ENCODE measurements at regions not wholly inside any gene's neighbourhood (a gene's known extent, or its start where the extent isn't known, plus 50 kb on each side); places are given as distances from the start of the nearest gene placed in this dataset.
A peak's percentile ranks its signal among the peaks of the same experiment; 100 is the strongest.

DNA sequence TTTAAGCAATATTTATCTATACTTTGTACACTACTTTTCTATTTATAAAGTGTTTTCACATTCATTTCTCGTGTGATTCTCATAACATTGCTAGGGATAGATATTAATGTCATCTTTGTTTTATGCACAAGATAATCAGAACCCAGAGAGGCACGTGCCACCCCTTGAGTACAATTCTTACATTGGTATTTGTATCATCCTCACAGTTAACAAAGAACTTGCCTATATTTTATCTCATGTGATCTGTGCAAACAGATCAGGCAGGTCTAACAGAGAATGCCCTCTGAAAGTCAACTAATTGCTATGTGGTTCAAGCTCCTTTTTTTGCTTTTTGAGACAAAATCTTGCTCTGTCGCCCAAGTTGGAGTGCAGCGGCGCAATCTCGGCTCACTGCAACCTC, 604.5 kb downstream of the LMO4 start:
- WGBS, 2 experiments (ENCODE audit: insufficient coverage in 2 of 2): 83 to 92% methylated on average over 1 to 4 of the region's 6 CpGs
- Histone ChIP-seq H3K4me3 (ENCODE audit: extremely low read depth, insufficient read depth, low read length, poor library complexity, severe bottlenecking) (no peak overlapping the region), H3K4me1 (ENCODE audit: control insufficient read depth, insufficient read depth, low read length, poor library complexity, severe bottlenecking) (no peaks in the 10 kb centered on the region), H3K36me3 (ENCODE audit: control insufficient read depth, insufficient read depth, low read length) (no peaks in the 10 kb centered on the region), H3K9me3 (ENCODE audit: control insufficient read depth, low read length) (no peaks in the 10 kb centered on the region), H3K27ac (ENCODE audit: low read depth, low read length, severe bottlenecking) (no peak overlapping the region)

DNA sequence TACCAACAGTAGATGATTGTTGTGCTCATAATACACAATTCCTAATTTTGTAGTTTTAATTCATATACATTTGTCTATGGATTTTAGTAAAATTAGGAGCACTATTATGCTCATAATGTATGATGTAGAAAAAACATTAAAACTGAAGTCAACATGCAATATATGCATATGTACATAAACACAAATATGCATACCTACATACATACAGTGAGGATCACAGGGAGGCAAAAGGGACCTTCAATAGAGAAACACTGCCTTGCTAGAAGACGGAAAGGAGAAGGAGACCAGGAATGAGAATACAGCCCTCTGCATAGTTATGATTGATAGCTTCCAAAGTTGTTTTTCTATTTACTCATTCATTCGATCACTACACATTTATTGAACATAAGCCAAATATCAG, 606.5 kb downstream of the LMO4 start:
- Histone ChIP-seq H3K9me3 (ENCODE audit: control insufficient read depth, low read length) (no peaks in the 10 kb centered on the region), H3K4me1 (ENCODE audit: control insufficient read depth, insufficient read depth, low read length, poor library complexity, severe bottlenecking) (no peaks in the 10 kb centered on the region), H3K36me3 (ENCODE audit: control insufficient read depth, insufficient read depth, low read length) (no peaks in the 10 kb centered on the region), H3K27ac (ENCODE audit: low read depth, low read length, severe bottlenecking) (no peak overlapping the region), H3K4me3 (ENCODE audit: extremely low read depth, insufficient read depth, low read length, poor library complexity, severe bottlenecking) (no peak overlapping the region)
- 50% methylated on average over 1 of the region's 2 CpGs; no CpG with 5 or more reads in 1 of the 2 experiments for WGBS, 2 experiments (ENCODE audit: insufficient coverage in 2 of 2)

DNA sequence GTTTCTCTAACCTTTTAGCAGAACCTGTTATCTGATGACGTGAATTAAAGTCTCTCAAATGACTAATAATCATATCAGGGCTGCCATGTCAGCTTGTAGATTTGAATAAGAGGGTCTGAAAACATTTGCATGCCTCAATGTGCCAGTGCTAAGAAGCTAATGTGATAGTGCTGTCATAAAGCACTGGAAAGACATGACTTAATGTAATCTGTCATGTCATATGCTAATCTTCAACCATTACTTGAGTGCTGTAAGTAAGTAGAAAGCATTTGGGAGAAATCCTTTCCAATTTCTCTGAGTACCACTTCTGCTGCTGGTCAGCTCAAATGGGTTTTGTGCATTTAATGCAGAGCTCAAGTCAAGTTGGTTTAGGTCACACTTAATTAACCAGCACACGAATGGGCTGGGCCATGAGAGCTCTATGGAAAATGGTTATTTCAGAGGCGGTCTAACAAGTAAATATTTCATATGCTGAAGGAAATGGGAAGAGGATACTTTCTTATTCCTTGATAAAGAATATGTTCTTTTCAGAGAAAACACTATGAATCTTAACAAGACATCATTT, 609.2 kb downstream of the LMO4 start:
- no peaks in the 10 kb centered on the region for H3K9me3 ChIP-seq (ENCODE audit: control insufficient read depth, low read length)
- no peaks in the 10 kb centered on the region for H3K4me1 ChIP-seq (ENCODE audit: control insufficient read depth, insufficient read depth, low read length, poor library complexity, severe bottlenecking)
- H3K36me3 ChIP-seq (ENCODE audit: control insufficient read depth, insufficient read depth, low read length): no peaks in the 10 kb centered on the region
- WGBS, 2 experiments (ENCODE audit: insufficient coverage in 2 of 2): 53% methylated on average over 2 of the region's 3 CpGs; no CpG with 5 or more reads in 1 of the 2 experiments
- no peak overlapping the region for H3K27ac ChIP-seq (ENCODE audit: low read depth, low read length, severe bottlenecking)
- no peak overlapping the region for H3K4me3 ChIP-seq (ENCODE audit: extremely low read depth, insufficient read depth, low read length, poor library complexity, severe bottlenecking)

DNA sequence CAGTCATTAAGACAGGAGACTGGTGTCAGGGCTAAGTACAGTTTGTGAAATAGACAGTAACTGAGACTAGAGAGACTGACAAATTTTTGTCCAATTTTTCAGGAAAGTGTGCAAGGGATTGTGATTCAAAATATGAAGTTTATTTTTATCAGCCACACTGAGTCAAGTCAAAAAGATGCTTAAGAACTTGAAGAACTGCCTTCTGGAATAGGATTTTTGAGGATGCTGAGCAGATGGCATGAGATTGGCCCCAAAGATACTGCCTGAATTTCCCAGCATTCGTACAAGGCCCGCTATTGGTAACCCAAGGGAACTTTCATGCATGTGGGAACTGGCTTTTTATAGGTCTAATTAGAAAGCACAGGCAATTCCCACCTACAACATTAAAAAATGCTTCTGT, 610.0 kb downstream of the LMO4 start:
- Histone ChIP-seq H3K27ac (ENCODE audit: low read depth, low read length, severe bottlenecking) (no peak overlapping the region), H3K9me3 (ENCODE audit: control insufficient read depth, low read length) (no peaks in the 10 kb centered on the region), H3K4me3 (ENCODE audit: extremely low read depth, insufficient read depth, low read length, poor library complexity, severe bottlenecking) (no peak overlapping the region), H3K4me1 (ENCODE audit: control insufficient read depth, insufficient read depth, low read length, poor library complexity, severe bottlenecking) (no peaks in the 10 kb centered on the region), H3K36me3 (ENCODE audit: control insufficient read depth, insufficient read depth, low read length) (no peaks in the 10 kb centered on the region)
- WGBS, 2 experiments (ENCODE audit: insufficient coverage in 2 of 2): 60% methylated on average over 1 of the region's 2 CpGs; no CpG with 5 or more reads in 1 of the 2 experiments

GRCh38 chr1:87939444-87939843, 610.8 kb downstream of the LMO4 start:
- no peaks in the 10 kb centered on the region for H3K9me3 ChIP-seq (ENCODE audit: control insufficient read depth, low read length)
- 90 to 95% methylated on average over 2 of the region's 2 CpGs for WGBS, 2 experiments (ENCODE audit: insufficient coverage in 2 of 2)
- H3K4me3 ChIP-seq (ENCODE audit: extremely low read depth, insufficient read depth, low read length, poor library complexity, severe bottlenecking): no peak overlapping the region
- H3K4me1 ChIP-seq (ENCODE audit: control insufficient read depth, insufficient read depth, low read length, poor library complexity, severe bottlenecking): no peaks in the 10 kb centered on the region
- H3K27ac ChIP-seq (ENCODE audit: low read depth, low read length, severe bottlenecking): no peak overlapping the region
- no peaks in the 10 kb centered on the region for H3K36me3 ChIP-seq (ENCODE audit: control insufficient read depth, insufficient read depth, low read length)

- WGBS, 2 experiments (ENCODE audit: insufficient coverage in 2 of 2): 79 to 100% methylated on average over 2 to 3 of the region's 4 CpGs
- no peak overlapping the region for H3K4me3 ChIP-seq (ENCODE audit: extremely low read depth, insufficient read depth, low read length, poor library complexity, severe bottlenecking)
- no peaks in the 10 kb centered on the region for H3K36me3 ChIP-seq (ENCODE audit: control insufficient read depth, insufficient read depth, low read length)
These were observed 611.7 kb downstream of the LMO4 start for GRCh38 chr1:87940421-87940820.

GRCh38 chr1:87941337-87941946, 612.8 kb downstream of the LMO4 start:
- no peak overlapping the region for H3K27ac ChIP-seq (ENCODE audit: low read depth, low read length, severe bottlenecking)
- no peak overlapping the region for H3K4me3 ChIP-seq (ENCODE audit: extremely low read depth, insufficient read depth, low read length, poor library complexity, severe bottlenecking)
- H3K36me3 ChIP-seq (ENCODE audit: control insufficient read depth, insufficient read depth, low read length): no peaks in the 10 kb centered on the region
- H3K4me1 ChIP-seq (ENCODE audit: control insufficient read depth, insufficient read depth, low read length, poor library complexity, severe bottlenecking): no peaks in the 10 kb centered on the region
- no peaks in the 10 kb centered on the region for H3K9me3 ChIP-seq (ENCODE audit: control insufficient read depth, low read length)
- 0 to 13% methylated on average over 1 of the region's 1 CpG for WGBS, 2 experiments (ENCODE audit: insufficient coverage in 2 of 2)

More at GRCh38 chr1:87940421-87940820, 611.7 kb downstream of the LMO4 start:
- Histone ChIP-seq H3K4me1 (ENCODE audit: control insufficient read depth, insufficient read depth, low read length, poor library complexity, severe bottlenecking) (no peaks in the 10 kb centered on the region), H3K27ac (ENCODE audit: low read depth, low read length, severe bottlenecking) (no peak overlapping the region), H3K9me3 (ENCODE audit: control insufficient read depth, low read length) (no peaks in the 10 kb centered on the region)

DNA sequence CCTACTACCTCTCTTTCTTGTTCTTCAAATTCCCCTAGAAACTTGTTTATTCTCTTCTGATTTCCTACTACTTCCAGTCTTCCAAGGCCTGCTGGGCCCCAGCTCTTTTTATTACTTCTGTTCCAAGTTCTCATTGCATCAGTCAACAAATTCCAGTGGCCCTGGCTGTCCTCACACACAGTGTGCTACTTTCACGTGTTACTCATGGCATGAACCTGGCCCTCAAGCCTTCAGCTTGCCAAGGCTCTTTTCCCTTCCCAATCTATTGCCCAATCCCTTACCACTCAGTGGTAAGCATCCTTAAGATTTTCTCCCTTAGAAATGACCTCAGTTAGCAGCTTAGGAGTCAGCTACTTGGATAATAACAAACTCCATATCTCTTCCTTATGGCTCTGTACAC, 613.5 kb downstream of the LMO4 start:
- Histone ChIP-seq H3K4me1 (ENCODE audit: control insufficient read depth, insufficient read depth, low read length, poor library complexity, severe bottlenecking) (no peaks in the 10 kb centered on the region), H3K9me3 (ENCODE audit: control insufficient read depth, low read length) (no peaks in the 10 kb centered on the region), H3K4me3 (ENCODE audit: extremely low read depth, insufficient read depth, low read length, poor library complexity, severe bottlenecking) (no peak overlapping the region), H3K36me3 (ENCODE audit: control insufficient read depth, insufficient read depth, low read length) (no peaks in the 10 kb centered on the region), H3K27ac (ENCODE audit: low read depth, low read length, severe bottlenecking) (no peak overlapping the region)
- 44 to 80% methylated on average over 1 of the region's 1 CpG for WGBS, 2 experiments (ENCODE audit: insufficient coverage in 2 of 2)

DNA sequence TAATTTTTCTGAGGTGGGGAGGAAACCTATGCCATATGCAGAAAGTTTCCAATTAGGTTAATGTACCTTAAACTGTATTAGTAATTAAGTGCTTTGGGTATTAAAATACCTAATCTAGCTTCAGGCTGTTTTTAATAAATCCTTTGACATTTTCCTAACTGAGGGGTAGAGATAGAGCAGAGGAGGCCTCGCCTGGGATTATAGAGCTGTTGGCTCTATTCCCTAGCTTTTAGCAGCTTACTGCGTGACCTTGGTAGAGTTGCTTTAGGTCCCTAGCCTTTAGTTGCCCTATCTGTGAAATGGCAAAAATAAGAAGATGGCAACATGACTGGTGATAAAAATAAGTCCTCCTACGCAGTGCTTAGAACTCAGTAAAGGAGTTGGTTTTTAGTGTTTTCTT, 621.0 kb downstream of the LMO4 start:
- Histone ChIP-seq H3K4me3 (ENCODE audit: extremely low read depth, insufficient read depth, low read length, poor library complexity, severe bottlenecking) (no peak overlapping the region), H3K4me1 (ENCODE audit: control insufficient read depth, insufficient read depth, low read length, poor library complexity, severe bottlenecking) (peaks cover 5% of the 10 kb centered on the region), H3K36me3 (ENCODE audit: control insufficient read depth, insufficient read depth, low read length) (no peaks in the 10 kb centered on the region), H3K27ac (ENCODE audit: low read depth, low read length, severe bottlenecking) (no peak overlapping the region), H3K9me3 (ENCODE audit: control insufficient read depth, low read length) (no peaks in the 10 kb centered on the region)
- WGBS, 2 experiments (ENCODE audit: insufficient coverage in 2 of 2): 57 to 100% methylated on average over 1 to 2 of the region's 3 CpGs

DNA sequence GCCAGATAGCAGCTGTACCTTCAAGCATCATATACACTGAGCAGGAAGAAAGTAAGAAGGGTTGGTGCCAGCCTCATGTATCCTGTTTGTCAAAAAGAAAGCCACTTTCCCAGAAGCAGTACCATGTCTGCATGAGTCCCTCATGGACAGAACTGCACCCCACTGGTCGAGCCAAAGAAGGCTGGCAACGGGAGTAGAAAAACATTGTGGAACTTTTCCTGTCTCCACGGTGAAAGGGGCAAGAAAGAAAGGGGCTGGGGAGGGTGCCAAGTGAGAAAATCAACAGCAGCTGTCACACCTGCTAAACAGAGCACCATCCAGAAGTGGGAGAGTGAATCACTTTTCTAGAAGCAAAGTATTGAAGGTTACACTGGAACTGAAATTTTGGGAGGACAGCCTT, 621.7 kb downstream of the LMO4 start:
- H3K36me3 ChIP-seq (ENCODE audit: control insufficient read depth, insufficient read depth, low read length): no peaks in the 10 kb centered on the region
- no peaks in the 10 kb centered on the region for H3K9me3 ChIP-seq (ENCODE audit: control insufficient read depth, low read length)
- H3K27ac ChIP-seq (ENCODE audit: low read depth, low read length, severe bottlenecking): no peak overlapping the region
- H3K4me3 ChIP-seq (ENCODE audit: extremely low read depth, insufficient read depth, low read length, poor library complexity, severe bottlenecking): no peak overlapping the region
- H3K4me1 ChIP-seq (ENCODE audit: control insufficient read depth, insufficient read depth, low read length, poor library complexity, severe bottlenecking): peaks cover 9% of the 10 kb centered on the region
- WGBS, 2 experiments (ENCODE audit: insufficient coverage in 2 of 2): 81 to 84% methylated on average over 3 of the region's 3 CpGs

GRCh38 chr1:87951409-87951808, 622.7 kb downstream of the LMO4 start:
- no peaks in the 10 kb centered on the region for H3K36me3 ChIP-seq (ENCODE audit: control insufficient read depth, insufficient read depth, low read length)
- H3K9me3 ChIP-seq (ENCODE audit: control insufficient read depth, low read length): no peaks in the 10 kb centered on the region
- 70 to 88% methylated on average over 1 to 2 of the region's 2 CpGs for WGBS, 2 experiments (ENCODE audit: insufficient coverage in 2 of 2)
- H3K4me3 ChIP-seq (ENCODE audit: extremely low read depth, insufficient read depth, low read length, poor library complexity, severe bottlenecking): no peak overlapping the region
- H3K27ac ChIP-seq (ENCODE audit: low read depth, low read length, severe bottlenecking): peak overlapping the region; percentile 57
- peaks cover 14% of the 10 kb centered on the region for H3K4me1 ChIP-seq (ENCODE audit: control insufficient read depth, insufficient read depth, low read length, poor library complexity, severe bottlenecking)

Data from mesodermal cell (in vitro differentiated cells).